GM18909 (cell line): ENCODE measurements at regions not wholly inside any gene's neighbourhood (a gene's known extent, or its start where the extent isn't known, plus 50 kb on each side); places are given as distances from the start of the nearest gene placed in this dataset.

Experiments
- ATAC-seq: cut with Tn5 transposase; IDR thresholded peaks from one replicate; pipeline ENCODE4 v1.9.1; 2021; ENCODE audit warnings: mild to moderate bottlenecking; ENCODE audit not compliant: unreplicated experiment, poor library complexity

GRCh38 chrX:10743476-10743875 is 123.1 kb upstream of the MID1 start:
- no peak for ATAC-seq

DNA sequence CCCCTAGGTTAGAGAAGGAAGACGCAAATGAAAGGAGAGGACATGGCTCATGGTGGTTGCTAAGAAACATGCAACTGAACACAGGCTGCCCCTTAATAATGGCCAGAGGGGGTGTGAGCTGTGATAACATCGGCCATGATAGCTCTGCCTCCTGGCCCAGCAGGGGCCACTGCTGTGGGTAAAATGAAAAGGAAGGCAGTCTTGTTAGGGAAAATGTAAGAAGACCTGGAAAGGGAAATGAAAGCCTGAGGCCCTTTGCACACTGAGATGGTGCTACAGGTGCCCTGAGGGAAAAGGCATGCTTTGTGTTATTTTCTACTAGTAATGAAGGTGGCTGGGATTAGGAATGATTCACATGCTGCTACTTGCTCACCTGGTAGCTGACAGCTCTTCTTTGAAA is 123.6 kb upstream of the MID1 start:
- ATAC-seq = no peak

DNA sequence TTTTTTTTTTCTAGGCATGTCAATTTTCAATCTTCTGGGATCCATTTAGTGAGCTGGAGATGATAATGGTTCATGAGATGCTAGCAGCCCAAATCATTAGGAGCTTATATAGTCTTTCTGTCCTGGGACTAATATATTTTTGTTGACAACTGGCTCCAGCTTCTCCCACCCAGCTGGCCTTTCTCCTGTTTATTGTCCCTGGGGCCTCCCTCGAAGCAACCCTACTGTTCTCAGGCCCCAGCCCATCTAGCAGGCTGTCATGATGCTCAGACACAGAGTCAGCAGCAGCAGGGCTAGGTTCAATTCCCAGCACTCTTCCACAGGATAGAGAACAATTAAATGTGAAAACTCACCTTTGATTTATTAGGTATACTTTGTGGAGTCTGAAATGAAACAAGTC is 127.6 kb upstream of the MID1 start:
- ATAC-seq = no peak

DNA sequence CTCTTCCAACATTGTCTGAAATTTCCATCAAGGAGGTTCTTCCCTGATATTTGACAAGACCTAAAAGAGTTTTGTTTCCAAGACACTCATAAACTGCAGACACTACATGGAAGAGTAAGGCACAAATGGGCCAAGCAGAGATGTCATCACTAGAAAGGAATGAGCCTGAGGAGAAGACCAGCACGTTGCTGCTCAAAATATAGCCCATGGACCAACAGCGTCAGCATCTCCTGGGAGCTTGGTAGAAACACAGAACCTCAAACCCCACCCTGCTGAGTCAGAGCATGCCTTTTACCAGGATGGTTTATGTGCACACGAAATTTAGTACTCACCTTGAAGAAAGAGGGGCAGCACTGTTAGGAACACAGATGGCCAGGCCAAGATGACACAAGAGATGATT is 128.7 kb upstream of the MID1 start:
- no peak for ATAC-seq

GRCh38 chrX:10750581-10750980 is 130.2 kb upstream of the MID1 start:
- ATAC-seq = no peak

DNA sequence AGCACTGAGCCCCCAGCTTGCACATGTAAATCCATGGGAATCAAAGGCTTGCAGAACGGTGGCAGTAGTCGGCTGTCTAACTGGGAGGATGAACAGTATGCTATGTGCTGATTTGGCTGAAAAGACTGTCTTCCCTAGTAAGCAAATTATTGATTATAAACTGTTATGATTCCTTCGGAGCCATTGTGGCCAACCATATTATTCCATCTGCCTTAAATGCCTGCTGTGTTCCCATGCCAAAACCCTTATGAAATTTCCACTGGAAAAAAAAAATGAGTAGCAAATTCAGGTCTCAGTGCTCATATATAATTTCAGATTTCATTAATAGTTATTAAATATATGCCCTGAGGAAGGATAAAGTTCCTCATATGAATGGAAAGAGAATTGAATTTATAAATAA is 132.7 kb upstream of the MID1 start:
- no peak for ATAC-seq

- no peak for ATAC-seq
Measured at GRCh38 chrX:10754445-10754844, 134.1 kb upstream of the MID1 start.

DNA sequence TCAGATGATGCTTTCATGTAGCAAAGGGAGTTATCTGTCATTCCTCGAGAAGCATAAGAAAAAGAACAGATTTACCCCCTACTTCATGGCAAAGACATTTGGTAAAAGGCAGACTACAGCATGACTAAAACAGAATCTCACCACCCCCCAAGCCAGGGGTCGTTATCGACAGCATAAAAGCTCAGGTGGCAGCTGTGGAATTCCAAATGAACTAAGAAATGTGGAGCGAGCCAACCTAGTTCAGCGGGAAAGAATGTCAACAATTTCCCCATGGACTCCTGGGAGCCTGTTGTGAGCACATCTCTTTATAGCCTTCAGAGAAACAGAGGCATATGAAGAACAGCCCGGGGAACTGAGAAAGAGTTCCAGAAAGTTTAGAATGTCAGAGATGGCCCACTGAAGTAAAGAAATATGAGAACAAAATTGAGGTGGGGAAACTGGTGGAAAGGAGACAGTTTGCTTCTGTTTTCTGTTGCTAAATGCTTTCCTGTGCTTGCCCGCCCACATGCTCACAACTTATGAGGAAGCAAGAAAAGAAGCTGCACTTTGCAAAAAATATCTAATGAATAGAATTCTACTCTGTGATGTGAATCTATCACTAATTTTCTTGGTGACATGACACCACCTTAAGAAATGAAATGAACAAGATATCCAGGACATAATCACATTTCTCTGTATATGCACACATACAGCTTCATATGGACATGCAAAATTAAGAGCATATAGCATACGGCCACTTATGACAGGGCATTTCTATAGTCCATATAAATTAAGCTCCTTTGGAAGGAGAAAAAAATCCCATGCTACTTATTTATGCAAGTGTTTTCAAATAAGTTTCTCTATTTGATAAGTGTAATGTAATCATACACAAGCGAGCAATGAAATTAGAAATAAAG is 135.3 kb upstream of the MID1 start:
- no peak for ATAC-seq

GRCh38 chrX:10756441-10756840 is 136.1 kb upstream of the MID1 start:
- no peak for ATAC-seq

DNA sequence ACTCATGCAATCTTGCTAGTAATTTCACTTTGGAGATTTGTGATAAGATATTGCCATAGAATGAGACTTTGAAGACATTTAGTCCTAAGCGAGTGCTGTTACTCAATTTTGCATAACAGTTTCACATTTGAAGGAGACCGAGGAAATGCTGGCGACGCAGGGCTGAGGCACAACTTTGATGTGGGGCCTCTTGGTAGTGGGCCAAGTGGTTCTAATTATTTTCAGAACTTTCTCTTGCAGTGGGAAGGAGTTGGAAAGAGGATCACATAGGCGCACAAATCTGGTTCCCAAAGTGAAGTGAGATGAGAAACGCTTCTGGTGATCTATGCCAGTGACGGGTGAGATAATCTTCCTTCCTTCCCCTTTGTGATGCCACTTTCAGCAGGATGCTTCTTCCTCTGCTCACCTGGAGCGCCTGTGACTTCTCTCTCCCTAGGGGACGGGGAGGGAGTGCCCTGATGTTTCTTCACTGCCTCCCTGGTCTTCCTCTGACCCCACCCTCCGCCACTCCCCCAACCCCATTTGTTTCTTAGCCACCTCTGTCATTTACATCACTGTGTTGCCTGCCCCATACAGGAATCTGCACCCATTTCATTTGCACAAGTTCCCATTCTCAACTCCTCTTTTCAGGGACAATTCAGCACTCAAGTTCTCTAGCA is 138.9 kb upstream of the MID1 start:
- no peak for ATAC-seq

DNA sequence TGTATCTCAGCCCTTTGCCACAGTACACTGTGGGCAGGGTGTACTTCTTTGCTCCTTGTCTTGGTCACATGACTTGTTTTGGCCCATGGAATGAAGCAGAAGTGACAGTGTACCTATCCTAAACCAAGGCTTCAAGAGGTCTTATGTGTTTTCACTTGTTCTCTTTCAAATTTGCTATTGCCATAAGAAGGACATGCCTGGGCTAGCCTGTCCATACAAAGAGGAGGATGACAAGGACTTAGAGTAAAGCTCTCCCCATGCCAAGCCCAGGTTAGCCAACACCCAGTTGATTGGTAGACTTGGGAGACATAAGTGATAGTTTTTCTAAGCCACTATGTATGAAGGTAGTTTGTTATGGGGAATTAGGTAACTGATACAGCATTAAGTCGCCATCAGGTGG is 141.1 kb upstream of the MID1 start:
- no peak for ATAC-seq

- ATAC-seq = peak; percentile 72
Measured at GRCh38 chrX:10769195-10769594, 148.8 kb upstream of the MID1 start.

DNA sequence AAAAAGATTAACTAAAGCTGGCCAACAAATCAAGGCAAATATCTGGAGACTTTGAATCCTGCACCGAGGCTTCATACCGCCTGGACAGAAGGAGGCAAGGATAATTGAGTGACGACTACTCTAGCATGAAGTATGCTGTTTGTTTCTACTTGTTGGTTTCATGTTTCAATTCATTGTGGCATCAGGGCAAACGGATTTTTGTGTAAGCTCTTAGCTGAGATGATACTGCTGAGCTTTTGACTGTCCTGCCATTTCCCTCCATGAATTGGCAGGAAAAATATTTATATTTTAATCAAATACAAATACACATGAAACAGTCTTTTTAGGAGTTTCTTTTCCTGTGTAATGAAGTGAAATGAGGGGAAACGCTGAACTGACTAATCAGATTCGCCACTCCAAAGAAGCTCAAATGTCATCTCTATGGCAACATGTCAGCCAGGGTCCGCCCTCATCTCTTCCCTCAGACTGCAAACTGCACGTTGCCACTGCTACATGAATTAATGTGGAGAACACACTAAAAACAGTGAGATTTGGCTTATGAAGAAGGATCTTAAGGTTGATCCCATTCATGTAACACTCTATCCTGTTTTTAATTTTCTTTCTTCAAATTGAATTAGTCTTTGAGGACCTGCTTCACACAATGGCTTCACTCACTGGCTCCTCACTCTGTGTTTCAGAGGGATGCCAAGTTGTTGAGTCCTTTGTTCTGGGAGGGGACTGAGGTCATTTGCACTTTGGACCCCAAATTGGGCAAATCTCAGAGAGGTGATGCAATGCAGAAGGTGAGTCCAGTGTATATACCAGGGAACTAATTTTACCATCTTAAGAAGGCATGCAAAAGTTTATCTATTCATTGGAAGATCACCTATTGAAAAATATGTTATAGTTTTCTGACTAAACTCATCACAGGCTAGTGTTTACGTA is 149.6 kb upstream of the MID1 start:
- no peak for ATAC-seq

DNA sequence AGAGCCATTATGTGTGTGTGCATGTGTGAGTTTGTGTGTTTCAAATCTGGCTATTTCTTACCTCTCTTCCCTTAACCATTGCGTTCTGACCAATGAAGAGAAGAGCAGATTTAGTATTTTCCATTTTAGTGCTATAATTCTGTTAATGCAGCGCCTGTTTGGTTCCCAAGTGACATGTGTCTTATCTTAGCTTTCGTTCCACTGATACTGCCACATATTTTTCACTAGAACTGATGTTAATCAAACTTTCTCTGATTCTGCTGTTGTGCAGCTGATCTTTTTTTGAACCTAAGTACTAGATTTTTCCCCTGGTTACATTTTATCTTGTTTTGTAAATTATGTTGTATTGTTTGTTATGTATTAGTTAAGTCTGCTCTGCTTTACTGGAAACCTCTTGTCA is 152.9 kb upstream of the MID1 start:
- no peak for ATAC-seq

- ATAC-seq = no peak
Measured at GRCh38 chrX:10781847-10782530, 161.6 kb upstream of the MID1 start.

GRCh38 chrX:10783451-10783995 is 163.1 kb upstream of the MID1 start:
- no peak for ATAC-seq

- ATAC-seq = no peak
Measured at GRCh38 chrX:10787264-10787663, 166.9 kb upstream of the MID1 start.

- ATAC-seq = no peak
Measured at GRCh38 chrX:10794203-10794630, 173.8 kb upstream of the MID1 start.

GRCh38 chrX:10795721-10796120 is 175.3 kb upstream of the MID1 start:
- no peak for ATAC-seq

DNA sequence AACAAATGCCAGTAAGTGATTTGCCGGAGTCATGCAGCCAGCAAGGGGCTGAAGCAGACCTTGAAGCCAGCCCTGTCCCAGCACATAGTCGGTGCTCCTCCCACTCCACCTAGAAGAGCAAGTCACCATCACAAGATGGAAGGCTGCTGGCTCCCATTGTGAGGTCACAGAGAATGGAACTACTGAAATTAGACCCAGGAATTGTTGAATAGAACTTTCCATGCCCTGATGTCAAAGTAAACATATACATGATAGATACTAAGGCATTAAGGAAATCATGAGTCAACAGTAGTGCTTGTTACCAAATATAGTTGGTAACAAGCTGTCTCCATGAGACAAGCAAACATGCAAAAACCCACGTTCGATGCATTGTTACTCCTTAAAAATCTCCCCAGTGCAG is 177.1 kb upstream of the MID1 start:
- ATAC-seq = no peak
